ENCODE measurements at regions not wholly inside any gene's neighbourhood (a gene's known extent, or its start where the extent isn't known, plus 50 kb on each side); places are given as distances from the start of the nearest gene placed in this dataset.

DNA sequence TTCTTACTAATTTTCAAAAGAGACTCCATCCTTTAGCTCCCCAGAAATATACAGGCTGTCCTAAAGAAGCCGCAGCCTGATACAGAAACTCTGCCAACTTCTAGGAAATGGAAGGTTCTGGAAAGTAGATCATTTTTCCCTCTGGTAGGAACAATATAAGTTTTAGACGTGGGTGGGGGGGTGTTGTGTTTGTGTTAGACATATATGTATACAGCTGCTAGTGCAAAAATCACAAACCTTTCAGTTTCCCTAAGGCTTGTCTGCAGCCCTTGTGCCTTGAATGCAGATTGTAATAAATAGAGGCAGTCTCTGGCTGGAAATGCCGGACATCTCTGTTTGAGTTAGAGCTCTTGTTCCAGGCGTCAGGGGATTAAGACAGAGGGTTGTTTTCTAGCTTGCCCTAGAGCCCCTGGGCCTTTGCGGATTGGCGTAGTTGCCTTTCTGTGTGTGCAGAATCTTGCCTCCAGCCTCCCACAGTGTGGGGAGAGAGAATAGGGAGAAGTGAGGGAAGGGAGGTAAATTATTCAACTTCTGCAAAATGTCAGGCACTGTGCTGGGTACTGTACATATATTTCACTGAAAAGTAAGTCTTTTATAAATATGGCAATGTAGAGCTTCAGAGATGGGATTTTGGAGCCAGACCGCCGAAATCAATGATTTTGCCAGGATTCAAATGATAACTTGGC is 269.7 kb downstream of the PRL start:
- DNase-seq (ENCODE audit: low spot score), result no peak

GRCh38 chr6:22028403-22029090 is 268.3 kb downstream of the PRL start:
- DNase-seq (ENCODE audit: low spot score), result no peak

- no peak for DNase-seq (ENCODE audit: low spot score)
Measured at GRCh38 chr6:22029171-22029570, 267.7 kb downstream of the PRL start.

DNA sequence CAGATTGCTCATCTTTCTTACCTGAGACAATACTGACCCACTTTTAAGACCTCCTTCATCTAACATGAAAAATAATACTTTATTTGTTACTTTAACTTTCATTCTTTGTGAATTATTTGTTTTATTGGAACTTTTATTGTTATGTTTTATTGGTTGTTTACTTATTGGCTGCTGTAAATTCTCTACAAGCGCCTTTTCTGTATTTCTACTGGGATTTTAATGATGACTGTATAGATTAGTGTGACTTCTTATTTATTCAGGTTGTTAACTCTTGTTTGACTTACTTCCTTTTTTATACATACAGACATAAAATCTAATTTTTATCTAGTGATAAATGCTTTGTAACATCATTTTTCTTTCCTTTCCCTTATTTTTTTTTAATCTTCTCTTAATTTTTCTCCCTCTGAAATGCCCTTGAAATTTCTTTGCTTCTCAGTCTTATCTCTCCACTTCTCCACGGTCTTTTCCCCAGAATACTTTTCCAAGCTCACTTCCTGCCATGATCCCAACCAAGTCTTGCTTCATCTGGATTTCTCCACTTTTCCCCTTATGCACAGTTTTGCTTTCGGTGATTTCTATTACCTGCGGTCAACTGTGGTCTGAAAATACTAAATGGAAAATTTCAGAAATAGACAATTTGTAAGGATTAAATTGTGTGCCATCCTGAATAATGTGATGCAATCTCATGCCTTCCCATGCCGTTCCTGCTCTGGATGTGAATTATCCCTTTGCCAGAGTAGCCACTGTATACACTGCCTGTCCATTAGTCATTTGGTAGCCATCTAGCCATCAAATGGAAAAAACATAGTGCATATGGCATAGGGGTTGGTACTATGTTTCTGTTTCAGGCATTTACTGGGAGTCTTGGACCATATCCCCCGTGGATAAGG is 265.9 kb downstream of the PRL start:
- DNase-seq (ENCODE audit: low spot score), result no peak

GRCh38 chr6:22035690-22036089 is 261.1 kb downstream of the PRL start:
- no peak for DNase-seq (ENCODE audit: low spot score)

DNA sequence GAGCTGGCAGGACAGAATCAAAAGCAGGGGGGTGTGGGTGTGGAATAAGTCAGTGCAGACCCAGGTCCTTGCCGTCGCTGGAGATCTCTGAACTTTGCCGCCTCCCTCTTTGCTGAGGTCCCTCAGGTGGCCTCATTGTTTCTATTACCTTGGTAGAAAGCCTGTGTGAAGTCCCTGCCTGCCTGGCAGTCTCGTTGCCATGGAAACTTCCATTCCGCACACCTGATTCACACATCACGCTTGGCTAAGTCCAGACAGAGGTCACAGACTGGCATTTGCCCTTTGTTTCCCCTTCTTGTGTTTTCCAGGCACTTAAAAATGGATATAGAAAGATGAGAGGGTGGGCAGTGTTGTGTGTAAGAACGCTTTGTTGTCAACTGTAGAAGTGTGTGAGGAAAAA is 260.6 kb downstream of the PRL start:
- peak; percentile 79 for DNase-seq (ENCODE audit: low spot score)

DNA sequence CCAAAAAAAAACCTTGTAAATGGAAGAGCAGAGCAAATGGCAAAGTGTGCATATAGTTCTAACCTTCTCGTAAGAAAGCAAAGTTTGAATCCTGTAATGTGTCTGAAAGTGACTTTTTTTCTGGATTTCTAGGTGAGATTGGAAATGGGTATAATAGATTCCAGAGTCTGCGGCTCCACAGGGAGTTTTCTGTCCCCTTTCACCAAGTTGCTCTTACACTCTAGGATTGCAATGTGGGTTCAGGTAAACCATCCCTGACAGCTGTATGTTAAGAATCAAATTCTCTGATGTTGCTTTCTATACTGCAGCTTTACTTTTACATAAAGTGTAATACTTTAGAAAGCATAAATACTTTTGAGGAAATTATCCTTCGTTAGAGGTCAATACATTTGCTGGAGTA is 260.1 kb downstream of the PRL start:
- DNase-seq (ENCODE audit: low spot score), result no peak

GRCh38 chr6:22041797-22042480 is 254.9 kb downstream of the PRL start:
- DNase-seq (ENCODE audit: low spot score), result no peak

DNA sequence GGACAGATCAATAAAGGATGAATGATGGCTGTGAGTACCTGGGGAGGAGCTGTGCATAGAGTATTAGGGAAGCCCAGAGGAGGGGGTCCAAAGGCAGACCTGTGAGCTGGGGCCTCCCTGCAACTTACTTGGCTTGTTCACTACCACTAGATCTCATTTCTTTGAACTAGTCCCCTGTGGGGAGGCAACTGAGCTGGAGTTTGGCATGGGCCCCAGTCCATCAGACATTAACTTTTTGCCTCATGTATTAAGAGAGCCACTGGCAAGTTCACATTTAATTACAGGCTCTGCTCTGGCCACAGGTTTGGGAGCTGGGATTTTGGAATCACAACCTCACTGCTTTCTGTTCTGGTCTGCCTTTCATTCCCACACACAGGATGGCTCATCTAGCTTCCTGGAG is 254.1 kb downstream of the PRL start:
- DNase-seq (ENCODE audit: low spot score), result no peak

- no peak for DNase-seq (ENCODE audit: low spot score)
Measured at GRCh38 chr6:22043284-22043962, 253.4 kb downstream of the PRL start.

DNA sequence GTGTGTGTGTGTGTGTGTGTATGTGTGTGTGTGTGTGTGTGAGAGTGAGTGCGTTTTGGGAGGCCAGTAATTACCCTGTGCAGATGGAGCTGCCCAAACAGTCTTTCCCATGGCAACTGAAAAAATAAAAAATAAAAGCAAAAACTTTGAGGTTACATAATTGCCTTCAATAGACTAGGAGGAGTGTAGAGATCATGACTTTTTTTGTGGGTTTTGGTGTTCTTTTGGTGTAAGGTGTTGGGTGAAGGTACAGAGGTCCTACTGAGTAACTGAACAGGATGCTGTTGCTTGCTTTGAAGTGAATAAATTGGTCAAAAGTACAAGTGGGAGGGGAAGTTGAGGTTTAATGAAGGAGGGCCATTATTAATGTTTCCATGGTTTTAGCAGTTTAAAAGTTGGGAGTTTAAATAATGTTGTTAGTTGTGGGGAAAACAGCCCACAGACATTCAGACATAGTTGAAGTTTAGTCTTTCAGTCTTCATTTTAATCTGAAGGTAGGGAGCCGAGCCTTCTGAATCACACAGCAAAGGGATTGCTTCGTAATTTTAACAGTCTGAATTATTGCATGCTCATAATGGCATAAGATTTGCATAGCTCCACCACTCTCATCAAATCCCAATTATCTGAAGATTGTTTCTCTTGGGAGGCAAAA is 251.4 kb downstream of the PRL start:
- no peak for DNase-seq (ENCODE audit: low spot score)

- DNase-seq (ENCODE audit: low spot score), result no peak
Measured at GRCh38 chr6:22049002-22049401, 247.8 kb downstream of the PRL start.

DNA sequence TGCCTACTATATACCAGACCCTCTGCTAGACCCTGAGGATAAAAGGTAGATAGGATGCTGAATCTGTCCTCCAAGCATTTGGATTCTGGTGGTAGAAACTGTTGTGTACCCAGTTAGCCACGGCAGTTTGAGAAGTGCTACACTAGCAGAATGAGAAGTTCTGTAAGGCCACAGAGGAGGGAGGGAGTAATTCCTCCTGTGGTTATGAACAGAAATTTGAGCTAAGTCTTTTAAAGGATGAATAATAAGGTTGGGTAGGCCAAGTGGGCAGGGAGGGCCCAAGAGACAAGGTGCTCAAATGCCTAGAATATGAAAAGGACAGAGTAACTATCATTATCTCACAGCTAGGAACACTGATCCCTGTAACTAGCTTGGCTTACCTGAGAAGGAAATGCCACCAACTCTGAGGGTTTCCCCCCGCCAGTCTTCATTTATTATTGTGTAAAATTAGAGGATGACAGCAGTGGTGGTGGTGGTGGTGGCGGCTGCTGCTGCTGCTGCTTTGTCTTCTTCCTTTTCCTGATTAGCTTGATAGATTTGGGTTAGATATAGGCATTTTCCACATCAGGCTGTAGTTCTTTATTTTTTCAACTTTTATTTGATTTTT is 243.3 kb downstream of the PRL start:
- no peak for DNase-seq (ENCODE audit: low spot score)

DNA sequence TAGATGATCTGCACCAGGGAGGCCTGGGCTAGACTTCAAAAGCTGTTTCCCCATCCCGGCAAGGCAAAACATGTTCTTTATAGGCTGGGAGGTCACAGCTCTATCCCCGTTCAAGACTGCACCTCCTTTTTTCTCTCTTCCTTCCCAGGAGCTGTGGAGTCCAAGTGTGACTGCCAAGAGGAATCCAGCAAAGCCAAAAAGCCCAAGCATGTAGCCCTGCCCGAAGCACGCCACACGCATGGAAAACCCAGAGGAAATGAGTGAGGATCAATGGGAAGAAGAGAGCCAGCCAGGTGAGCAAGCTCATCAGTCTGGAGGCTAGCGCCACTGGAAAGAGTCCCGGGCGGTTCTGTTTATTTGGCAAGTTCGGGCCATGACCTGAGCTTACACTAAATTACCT is 240.4 kb downstream of the PRL start:
- no peak for DNase-seq (ENCODE audit: low spot score)

DNA sequence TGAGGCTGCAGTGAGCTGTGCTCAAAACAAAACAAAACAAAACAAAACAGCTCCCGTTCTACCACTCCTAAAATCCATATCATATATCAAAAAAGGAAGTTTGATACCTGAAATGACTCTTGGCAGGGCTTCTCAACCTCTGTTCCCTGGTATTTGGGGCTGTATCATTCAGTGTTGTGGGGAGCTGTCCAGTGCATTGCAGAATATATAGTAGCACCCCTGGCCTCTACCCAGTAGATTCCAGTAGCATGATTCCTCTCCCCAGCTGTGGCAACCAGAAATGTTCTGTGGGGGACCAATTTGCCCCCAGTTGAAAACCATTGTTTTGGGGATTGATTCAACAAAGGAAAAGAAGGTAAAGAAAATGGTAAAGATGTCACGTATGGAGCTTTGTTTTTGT is 238.9 kb downstream of the PRL start:
- no peak for DNase-seq (ENCODE audit: low spot score)

- no peak for DNase-seq (ENCODE audit: low spot score)
Measured at GRCh38 chr6:22059126-22059525, 237.7 kb downstream of the PRL start.

DNA sequence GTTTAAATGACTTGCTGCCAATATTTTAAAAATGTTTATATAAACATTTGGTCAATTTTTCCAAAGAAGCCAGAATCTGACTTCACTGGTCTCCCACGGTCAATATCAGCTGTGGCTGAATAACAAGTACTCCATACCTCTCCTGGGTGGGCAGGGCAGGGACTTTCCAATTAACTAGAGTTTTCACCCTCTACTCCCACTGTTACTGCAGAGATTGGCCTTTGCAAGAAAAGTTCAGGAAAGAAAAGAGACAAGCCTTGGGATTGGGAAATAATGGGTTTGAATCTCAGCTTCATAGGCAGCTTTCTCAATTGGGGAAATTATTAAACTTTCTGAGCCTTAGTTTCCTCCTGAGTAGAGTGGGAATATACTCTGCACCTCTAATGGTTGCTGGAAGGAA is 236.9 kb downstream of the PRL start:
- no peak for DNase-seq (ENCODE audit: low spot score)

- DNase-seq (ENCODE audit: low spot score), result no peak
Measured at GRCh38 chr6:22062807-22063408, 233.9 kb downstream of the PRL start.

DNA sequence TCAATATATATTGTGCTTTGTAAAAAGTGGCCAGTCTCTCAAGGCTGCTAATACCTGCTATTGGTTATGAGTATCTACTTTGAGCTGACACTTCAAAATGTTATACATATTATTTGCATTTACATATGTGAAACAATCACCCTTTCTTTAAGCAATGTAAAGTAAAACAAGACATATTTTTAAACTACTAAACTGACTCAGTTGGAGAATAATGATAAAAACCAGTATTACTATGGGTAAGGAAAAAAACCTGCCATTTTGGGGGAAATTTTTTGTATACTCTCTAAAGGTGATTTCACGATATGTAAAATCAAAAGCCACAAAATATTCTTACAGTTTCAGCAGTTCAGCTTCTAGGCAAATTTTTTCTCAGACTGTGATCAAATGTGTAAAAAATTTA is 232.3 kb downstream of the PRL start:
- DNase-seq (ENCODE audit: low spot score), result no peak

- DNase-seq (ENCODE audit: low spot score), result no peak
Measured at GRCh38 chr6:22067122-22067521, 229.7 kb downstream of the PRL start.

Data from iPS-NIHi11 (cell line).